Mesodermal cell (in vitro differentiated cells): ENCODE measurements at regions not wholly inside any gene's neighbourhood (a gene's known extent, or its start where the extent isn't known, plus 50 kb on each side); places are given as distances from the start of the nearest gene placed in this dataset.

Source experiments
- H3K27ac ChIP-seq: 2 replicates; pipeline ENCODE4 v1.7.0; 2013; ENCODE audit warnings: mild to moderate bottlenecking, low read depth, low read length, moderate library complexity; ENCODE audit not compliant: severe bottlenecking
- H3K36me3 ChIP-seq: 2 replicates; pipeline ENCODE4 v1.7.1; 2013; ENCODE audit warnings: mild to moderate bottlenecking, low read length, moderate library complexity; ENCODE audit not compliant: control insufficient read depth, insufficient read depth
- H3K4me1 ChIP-seq: one replicate; pipeline ENCODE4 v1.7.1; 2013; ENCODE audit warnings: mild to moderate bottlenecking, low read length; ENCODE audit not compliant: insufficient read depth, control insufficient read depth, poor library complexity, severe bottlenecking
- H3K4me3 ChIP-seq: 2 replicates; pipeline ENCODE4 v1.7.0; 2013; ENCODE audit warnings: low read length, control low read depth, mild to moderate bottlenecking; ENCODE audit not compliant: insufficient read depth, poor library complexity, severe bottlenecking; ENCODE audit errors: extremely low read depth
- H3K9me3 ChIP-seq: 2 replicates; pipeline ENCODE4 v1.7.1; 2013; ENCODE audit warnings: mild to moderate bottlenecking, low read length, moderate library complexity; ENCODE audit not compliant: control insufficient read depth
- WGBS, 2 experiments: methylation state at CpG; one replicate each; pipeline ENCODE4 v1.1.5; 2013; ENCODE audit warnings: missing lambda C conversion rate in 2 of 2; ENCODE audit not compliant: insufficient coverage in 2 of 2; 5-methylcytosine and 5-hydroxymethylcytosine counted together

DNA sequence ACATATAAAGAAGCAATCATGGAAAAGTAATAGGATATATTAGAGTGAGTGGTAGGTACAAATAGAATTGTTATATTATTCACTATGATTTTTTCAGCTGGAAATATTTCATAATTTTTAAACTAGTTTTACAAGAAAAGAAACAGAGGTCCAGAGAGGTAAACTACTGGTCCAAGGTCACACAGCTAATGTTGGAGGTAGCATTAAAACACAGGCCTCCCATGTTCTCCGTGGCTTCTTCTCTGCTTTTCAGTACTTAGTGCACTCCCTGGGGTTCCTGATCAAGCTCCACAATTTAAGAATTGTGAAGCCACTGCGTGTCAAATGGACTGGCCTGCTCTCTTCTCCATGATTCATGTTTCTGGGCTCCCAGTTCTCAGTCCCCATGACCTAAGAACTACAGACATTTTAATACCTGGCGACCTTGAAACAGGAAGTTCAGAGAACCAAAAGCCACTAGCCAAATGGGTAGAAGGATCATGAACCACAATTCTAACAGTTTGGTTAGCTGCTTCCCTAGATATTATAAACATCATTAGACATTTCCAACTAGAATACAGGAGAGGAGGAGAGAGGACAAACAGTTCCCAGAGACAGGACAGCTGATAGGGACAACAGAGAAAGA, 172.0 kb upstream of the KLF3 start:
- peaks cover 22% of the 10 kb centered on the region for H3K4me1 ChIP-seq
- 87 to 89% methylated on average over 2 to 3 of the region's 3 CpGs for WGBS, 2 experiments
- H3K4me3 ChIP-seq = no peak overlapping the region
- H3K36me3 ChIP-seq = no peaks in the 10 kb centered on the region
- H3K27ac ChIP-seq = no peak overlapping the region
- H3K9me3 ChIP-seq = no peaks in the 10 kb centered on the region

DNA sequence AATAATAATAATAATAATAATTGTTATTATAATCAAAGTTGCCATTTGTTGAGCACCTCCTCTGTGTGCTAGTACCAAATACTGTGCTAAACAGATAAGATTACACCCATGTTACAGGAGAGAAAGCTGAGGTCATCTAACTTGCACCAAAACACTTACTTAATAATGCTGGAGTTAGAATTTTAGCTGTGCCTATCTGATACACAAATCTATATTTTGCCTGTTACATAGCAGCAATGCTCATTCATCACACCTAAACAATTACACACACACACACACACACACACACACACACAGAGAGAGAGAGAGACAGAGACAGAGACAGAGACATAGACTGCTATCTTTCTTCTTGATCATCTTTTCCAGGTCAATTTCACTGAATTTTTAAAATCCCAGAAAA, 170.9 kb upstream of the KLF3 start:
- Histone ChIP-seq H3K27ac (no peak overlapping the region), H3K4me3 (no peak overlapping the region), H3K9me3 (no peaks in the 10 kb centered on the region), H3K36me3 (no peaks in the 10 kb centered on the region), H3K4me1 (peaks cover 22% of the 10 kb centered on the region)

GRCh38 chr4:38495446-38495845, 168.6 kb upstream of the KLF3 start:
- peak overlapping the region; percentile 43 for H3K27ac ChIP-seq
- H3K9me3 ChIP-seq = no peaks in the 10 kb centered on the region
- peaks cover 7% of the 10 kb centered on the region for H3K4me1 ChIP-seq
- no peak overlapping the region for H3K4me3 ChIP-seq
- H3K36me3 ChIP-seq = no peaks in the 10 kb centered on the region
- 0 to 39% methylated on average over 2 of the region's 3 CpGs for WGBS, 2 experiments

- Histone ChIP-seq H3K9me3 (no peaks in the 10 kb centered on the region), H3K27ac (no peak overlapping the region), H3K36me3 (no peaks in the 10 kb centered on the region), H3K4me3 (no peak overlapping the region), H3K4me1 (peaks cover 10% of the 10 kb centered on the region)
- WGBS, 2 experiments = no CpG with 5 or more reads among the region's 3 CpGs
Measured at GRCh38 chr4:38497121-38497520, 166.9 kb upstream of the KLF3 start.

DNA sequence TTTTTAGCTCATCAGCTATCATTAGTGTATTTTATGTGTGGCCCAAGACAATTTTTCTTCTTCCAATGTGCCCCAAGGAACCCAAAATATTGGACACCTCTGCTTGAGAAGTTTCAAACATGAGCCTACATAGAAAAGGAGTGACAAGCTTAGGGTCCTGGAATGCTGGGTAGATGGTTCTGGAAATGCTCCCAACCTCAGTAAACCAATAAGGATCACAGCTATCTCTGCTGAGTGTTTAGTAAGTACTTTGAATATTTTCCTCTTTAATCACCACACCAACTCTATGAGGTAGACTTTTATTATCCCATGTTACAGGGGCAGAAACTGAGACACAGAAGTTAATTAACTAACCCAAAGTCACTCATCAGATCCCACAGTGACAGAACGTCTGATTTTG, 164.9 kb upstream of the KLF3 start:
- H3K4me3 ChIP-seq = no peak overlapping the region
- 100% methylated on average over 1 of the region's 1 CpG; no CpG with 5 or more reads in 1 of the 2 experiments for WGBS, 2 experiments

DNA sequence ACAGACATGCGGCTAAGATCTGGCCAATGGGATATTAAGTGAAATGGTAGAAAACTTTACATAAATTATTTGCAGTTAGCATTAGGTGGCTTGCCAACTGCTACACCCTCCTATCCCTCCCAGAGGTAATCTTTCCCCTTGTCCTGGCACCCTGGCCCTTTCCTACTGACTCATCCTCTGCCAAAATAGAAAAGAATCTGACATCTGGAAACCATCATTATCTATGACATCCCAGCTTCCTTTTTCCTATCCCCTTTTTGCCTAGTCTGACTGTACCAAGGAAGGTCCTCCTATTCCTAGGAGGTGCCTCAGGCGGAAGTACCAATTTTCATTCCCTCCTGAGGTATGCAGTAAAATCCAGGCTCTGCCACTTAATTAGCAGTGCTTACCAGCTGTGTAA, 163.6 kb upstream of the KLF3 start:
- WGBS, 2 experiments = 80 to 100% methylated on average over 1 of the region's 2 CpGs
- H3K4me1 ChIP-seq = peaks cover 10% of the 10 kb centered on the region
- no peak overlapping the region for H3K27ac ChIP-seq
- H3K36me3 ChIP-seq = no peaks in the 10 kb centered on the region
- no peaks in the 10 kb centered on the region for H3K9me3 ChIP-seq
- no peak overlapping the region for H3K4me3 ChIP-seq

More for the DNA sequence above, 164.9 kb upstream of the KLF3 start:
- peaks cover 10% of the 10 kb centered on the region for H3K4me1 ChIP-seq
- H3K9me3 ChIP-seq = no peaks in the 10 kb centered on the region
- H3K27ac ChIP-seq = no peak overlapping the region
- H3K36me3 ChIP-seq = no peaks in the 10 kb centered on the region

- Histone ChIP-seq H3K4me1 (peaks cover 10% of the 10 kb centered on the region), H3K36me3 (no peaks in the 10 kb centered on the region), H3K4me3 (no peak overlapping the region), H3K27ac (no peak overlapping the region), H3K9me3 (no peaks in the 10 kb centered on the region)
- 83 to 100% methylated on average over 1 to 2 of the region's 2 CpGs for WGBS, 2 experiments
Measured at GRCh38 chr4:38501698-38502097, 162.3 kb upstream of the KLF3 start.

- Histone ChIP-seq H3K27ac (no peak overlapping the region), H3K36me3 (no peaks in the 10 kb centered on the region), H3K9me3 (no peaks in the 10 kb centered on the region), H3K4me1 (peaks cover 10% of the 10 kb centered on the region), H3K4me3 (no peak overlapping the region)
- 94 to 100% methylated on average over 1 to 2 of the region's 6 CpGs for WGBS, 2 experiments
Measured at GRCh38 chr4:38503689-38504395, 160.2 kb upstream of the KLF3 start.

DNA sequence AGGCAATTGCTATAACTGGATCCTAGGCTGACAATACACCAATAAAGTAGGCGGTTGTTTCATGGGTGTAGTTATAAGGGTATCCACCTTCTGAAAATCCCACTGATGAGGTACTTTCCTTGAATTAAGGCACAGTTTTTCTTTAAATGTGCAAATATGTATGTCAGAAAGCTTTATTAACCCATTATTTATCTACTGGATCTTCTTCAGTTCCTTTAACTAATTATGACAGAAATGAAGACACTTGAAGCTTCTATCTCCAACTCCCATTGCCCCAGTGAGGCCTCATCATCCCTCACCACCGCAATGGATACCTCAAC, 159.6 kb upstream of the KLF3 start:
- Histone ChIP-seq H3K27ac (no peak overlapping the region), H3K9me3 (no peaks in the 10 kb centered on the region), H3K4me3 (no peak overlapping the region), H3K4me1 (peaks cover 10% of the 10 kb centered on the region), H3K36me3 (no peaks in the 10 kb centered on the region)
- WGBS, 2 experiments = 90 to 100% methylated on average over 1 to 2 of the region's 2 CpGs

DNA sequence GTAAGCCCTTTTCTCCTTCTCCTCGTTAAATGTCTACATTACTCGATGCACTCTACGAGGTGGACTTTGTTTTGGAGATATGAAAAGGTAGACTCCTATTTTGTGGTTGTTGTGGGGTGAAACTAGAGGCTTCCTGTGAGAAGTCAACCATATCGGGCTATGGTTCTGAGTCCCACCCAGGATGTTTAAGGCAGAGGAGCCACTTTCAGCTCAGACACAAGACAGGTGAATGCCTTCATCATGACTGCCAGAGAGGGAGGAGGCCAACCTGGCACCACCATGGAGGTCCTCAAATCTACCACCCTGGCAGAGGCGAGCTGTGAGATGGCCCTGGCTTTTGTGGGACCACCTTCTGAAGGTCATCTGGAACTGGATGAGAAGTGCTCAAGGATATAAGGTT, 154.4 kb upstream of the KLF3 start:
- 30 to 72% methylated on average over 1 to 2 of the region's 5 CpGs for WGBS, 2 experiments
- Histone ChIP-seq H3K9me3 (no peaks in the 10 kb centered on the region), H3K4me3 (no peak overlapping the region), H3K27ac (no peak overlapping the region), H3K4me1 (no peaks in the 10 kb centered on the region), H3K36me3 (no peaks in the 10 kb centered on the region)

- H3K36me3 ChIP-seq = no peaks in the 10 kb centered on the region
- no peaks in the 10 kb centered on the region for H3K9me3 ChIP-seq
- WGBS, 2 experiments = 90 to 100% methylated on average over 2 of the region's 2 CpGs
Measured at GRCh38 chr4:38510201-38510600, 153.8 kb upstream of the KLF3 start.

More at GRCh38 chr4:38510201-38510600, 153.8 kb upstream of the KLF3 start:
- Histone ChIP-seq H3K4me1 (no peaks in the 10 kb centered on the region), H3K4me3 (no peak overlapping the region), H3K27ac (no peak overlapping the region)
